GM21825 (cell line): ENCODE measurements at regions not wholly inside any gene's neighbourhood (a gene's known extent, or its start where the extent isn't known, plus 50 kb on each side); places are given as distances from the start of the nearest gene placed in this dataset.
"Not testable (repeated sequence)": the region's sequence is repeated elsewhere in the genome, so short reads cannot be mapped to it uniquely, and the experiment has no call there.

ENCODE experiments used
- ATAC-seq: cut with Tn5 transposase; IDR thresholded peaks from one replicate; pipeline ENCODE4 v1.9.1; 2021; ENCODE audit warnings: mild to moderate bottlenecking, moderate library complexity; ENCODE audit not compliant: unreplicated experiment

GRCh38 chr10:105751688-105752087 is 1110.6 kb downstream of the SORCS3 start:
- no peak for ATAC-seq

- ATAC-seq = no peak
Measured at GRCh38 chr10:105745596-105746148, 1104.6 kb downstream of the SORCS3 start.

- ATAC-seq = no peak
Measured at GRCh38 chr10:105743343-105744056, 1102.4 kb downstream of the SORCS3 start.

GRCh38 chr10:105742923-105743322 is 1101.8 kb downstream of the SORCS3 start:
- ATAC-seq = no peak

- ATAC-seq = no peak
Measured at GRCh38 chr10:105742184-105742583, 1101.1 kb downstream of the SORCS3 start.

- ATAC-seq = no peak
Measured at GRCh38 chr10:105734479-105734878, 1093.4 kb downstream of the SORCS3 start.

GRCh38 chr10:105733924-105734323 is 1092.8 kb downstream of the SORCS3 start:
- ATAC-seq = no peak

- ATAC-seq = no peak
Measured at GRCh38 chr10:105729428-105729827, 1088.3 kb downstream of the SORCS3 start.

GRCh38 chr10:105727586-105727985 is 1086.5 kb downstream of the SORCS3 start:
- ATAC-seq = not testable (repeated sequence)

- ATAC-seq = no peak
Measured at GRCh38 chr10:105727131-105727530, 1086.0 kb downstream of the SORCS3 start.

- no peak for ATAC-seq
Measured at GRCh38 chr10:105726149-105726548, 1085.1 kb downstream of the SORCS3 start.

- ATAC-seq = no peak
Measured at GRCh38 chr10:105725007-105725406, 1083.9 kb downstream of the SORCS3 start.

GRCh38 chr10:105718207-105718995 is 1077.3 kb downstream of the SORCS3 start:
- ATAC-seq = no peak

- no peak for ATAC-seq
Measured at GRCh38 chr10:105714728-105715127, 1073.6 kb downstream of the SORCS3 start.

- no peak for ATAC-seq
Measured at GRCh38 chr10:105707603-105708002, 1066.5 kb downstream of the SORCS3 start.

- no peak for ATAC-seq
Measured at GRCh38 chr10:105706281-105707026, 1065.4 kb downstream of the SORCS3 start.

- no peak for ATAC-seq
Measured at GRCh38 chr10:105702211-105702610, 1061.1 kb downstream of the SORCS3 start.

- no peak for ATAC-seq
Measured at GRCh38 chr10:105700218-105700617, 1059.1 kb downstream of the SORCS3 start.

GRCh38 chr10:105699504-105699903 is 1058.4 kb downstream of the SORCS3 start:
- no peak for ATAC-seq

- no peak for ATAC-seq
Measured at GRCh38 chr10:105698592-105698991, 1057.5 kb downstream of the SORCS3 start.

GRCh38 chr10:105697290-105697780 is 1056.2 kb downstream of the SORCS3 start:
- ATAC-seq = no peak
